Stimulated activated effector memory CD8-positive, alpha-beta T cell treated with anti-CD3 and anti-CD28 coated beads, Interleukin-12 subunit alpha, Interleukin-12 subunit beta, amount 100 ng/mL, for 72 hours (primary cell): ENCODE measurements at regions not wholly inside any gene's neighbourhood (a gene's known extent, or its start where the extent isn't known, plus 50 kb on each side); places are given as distances from the start of the nearest gene placed in this dataset.

ENCODE experiments used
- ATAC-seq: fragments of 150-1000 bp; cut with Tn5 transposase; 2 replicates; pipeline ENCODE4 v1.10.0; 2021
- DNase-seq, 2 donors: peaks; one replicate each; pipeline ENCODE4 v3.0.0; 2021 to 2022; ENCODE audit warnings: low spot score in 2 of 2
- H3K27ac Mint-ChIP-seq: one replicate; pipeline ENCODE4 v1.8.0; 2022; ENCODE audit warnings: mild to moderate bottlenecking, mixed read lengths
- H3K36me3 Mint-ChIP-seq: one replicate; pipeline ENCODE4 v1.8.0; 2022; ENCODE audit warnings: mild to moderate bottlenecking, mixed read lengths
- H3K4me1 Mint-ChIP-seq: one replicate; pipeline ENCODE4 v1.8.0; 2022; ENCODE audit warnings: mixed read lengths
- H3K4me3 Mint-ChIP-seq: one replicate; pipeline ENCODE4 v1.8.0; 2022; ENCODE audit warnings: mild to moderate bottlenecking, mixed read lengths
- H3K9me3 Mint-ChIP-seq: one replicate; pipeline ENCODE4 v1.8.0; 2022; ENCODE audit warnings: mixed read lengths

DNA sequence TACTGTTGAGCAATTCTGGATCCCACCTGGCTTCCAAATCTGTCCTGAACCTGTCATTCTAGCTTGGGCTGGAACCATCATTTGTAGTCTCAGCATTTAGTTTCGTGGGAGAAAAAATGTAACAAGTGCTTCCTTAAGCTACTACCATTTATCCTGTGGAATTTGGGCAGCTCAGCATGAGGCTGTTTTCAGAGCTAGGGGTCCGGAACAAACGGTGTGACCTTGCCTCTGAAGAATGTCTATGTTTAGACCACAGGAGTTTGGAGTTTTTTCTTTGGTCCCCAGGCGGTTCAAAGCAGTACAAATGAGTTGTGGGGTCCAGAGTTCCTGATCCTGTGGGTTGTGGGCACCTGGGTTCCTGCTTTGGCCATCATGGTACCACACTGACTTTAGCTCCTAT is 59.1 kb upstream of the TMEM178A start:
- ATAC-seq (no peak), DNase-seq (no peak)
- Mint-ChIP-seq H3K9me3 (no peaks in the 10 kb centered on the region), H3K4me1 (no peaks in the 10 kb centered on the region), H3K27ac (no peak overlapping the region), H3K4me3 (no peak overlapping the region), H3K36me3 (no peaks in the 10 kb centered on the region)

DNA sequence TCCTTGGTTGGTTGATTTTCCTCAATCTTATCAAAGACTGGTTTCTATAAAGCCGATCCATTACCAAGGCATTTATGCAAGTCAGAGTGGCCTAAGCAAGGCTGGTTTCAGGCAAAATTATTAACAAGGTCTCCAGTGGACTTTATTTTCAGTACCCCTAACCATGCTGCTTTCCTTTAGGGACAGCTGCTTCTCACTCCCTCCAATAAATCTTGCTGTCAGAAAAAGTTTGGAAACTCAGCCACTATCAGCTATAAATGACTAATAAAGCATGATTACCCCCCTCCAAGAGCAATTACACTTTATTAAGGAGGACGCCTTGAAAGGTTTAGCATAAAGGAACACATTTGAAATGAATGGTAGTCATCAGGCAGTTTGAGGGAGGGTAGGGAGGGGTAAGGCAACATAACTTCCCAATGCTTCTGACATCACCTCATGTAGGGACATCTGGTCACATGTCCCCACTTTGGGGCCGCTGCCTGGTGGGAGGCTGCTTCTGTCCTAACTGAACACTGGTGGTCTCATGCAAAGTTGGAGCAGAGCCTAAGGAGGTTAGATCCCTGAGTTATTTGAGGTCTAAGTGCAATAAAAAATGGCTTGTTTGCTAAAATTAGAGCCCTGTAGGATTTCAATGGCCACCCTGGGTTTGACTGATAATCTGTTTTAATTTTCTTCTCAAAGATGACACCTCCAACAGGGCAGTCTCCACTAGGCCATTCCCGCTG is 58.0 kb upstream of the TMEM178A start:
- no peak for DNase-seq
- no peaks in the 10 kb centered on the region for H3K4me1 Mint-ChIP-seq
- H3K9me3 Mint-ChIP-seq = no peaks in the 10 kb centered on the region
- ATAC-seq = no peak
- no peak overlapping the region for H3K4me3 Mint-ChIP-seq
- no peak overlapping the region for H3K27ac Mint-ChIP-seq
- no peaks in the 10 kb centered on the region for H3K36me3 Mint-ChIP-seq

DNA sequence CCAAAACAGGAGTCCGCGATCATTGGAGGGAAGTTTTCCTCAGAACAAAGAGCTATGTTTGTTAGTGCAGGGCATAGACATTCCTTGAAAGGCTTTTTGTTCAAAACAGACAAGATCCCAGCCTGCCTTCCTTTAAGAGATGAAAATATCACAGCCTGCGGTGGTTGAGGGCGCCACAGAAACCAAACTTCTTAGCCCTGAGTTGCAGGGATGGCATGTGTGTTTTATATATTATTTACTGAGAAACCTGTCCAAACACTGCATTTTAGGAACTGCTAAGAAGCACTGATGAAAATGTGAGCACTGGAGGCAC is 57.5 kb upstream of the TMEM178A start:
- ATAC-seq (no peak), DNase-seq (no peak)
- no peaks in the 10 kb centered on the region for H3K4me1 Mint-ChIP-seq
- no peaks in the 10 kb centered on the region for H3K36me3 Mint-ChIP-seq
- H3K27ac Mint-ChIP-seq = no peak overlapping the region
- no peaks in the 10 kb centered on the region for H3K9me3 Mint-ChIP-seq
- H3K4me3 Mint-ChIP-seq = no peak overlapping the region

DNA sequence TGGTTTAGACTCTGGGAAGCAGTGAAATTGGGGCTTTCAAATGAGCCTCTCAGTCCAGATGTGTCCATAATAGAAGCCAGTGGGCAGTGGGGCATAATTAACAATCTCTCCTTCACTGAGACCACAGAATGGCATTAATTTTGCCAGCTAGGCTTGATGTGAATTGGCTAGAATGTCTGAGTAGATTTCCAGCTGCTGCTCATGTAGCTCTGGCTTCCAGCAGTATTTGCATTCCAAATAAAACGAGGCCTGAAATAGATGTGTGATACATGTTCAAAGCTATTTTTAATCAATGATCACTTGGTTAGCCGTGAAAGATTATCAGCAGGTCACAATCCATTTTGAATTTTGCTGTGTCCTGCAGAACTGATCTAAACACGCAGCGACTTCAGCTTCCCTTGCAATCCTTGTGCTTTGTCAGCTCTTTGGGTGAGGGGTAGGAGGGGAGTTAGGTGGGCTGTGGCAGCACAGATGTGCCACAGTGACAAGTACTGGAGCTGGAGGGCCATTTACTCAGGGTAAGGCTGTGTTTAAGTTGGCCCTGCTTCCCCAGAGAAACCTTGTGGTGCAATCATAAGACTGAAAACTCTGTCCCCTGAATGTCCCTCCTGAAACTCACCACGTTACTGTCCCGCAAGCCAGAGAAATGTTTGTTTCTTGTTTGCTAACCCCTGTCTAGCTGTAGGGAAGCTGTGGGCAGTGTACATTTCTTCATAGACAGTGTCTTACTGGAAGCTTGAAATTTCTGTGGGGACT is 56.9 kb upstream of the TMEM178A start:
- DNase-seq (no peak), ATAC-seq (no peak)
- no peak overlapping the region for H3K4me3 Mint-ChIP-seq
- no peaks in the 10 kb centered on the region for H3K4me1 Mint-ChIP-seq
- H3K36me3 Mint-ChIP-seq = no peaks in the 10 kb centered on the region
- H3K9me3 Mint-ChIP-seq = no peaks in the 10 kb centered on the region
- no peak overlapping the region for H3K27ac Mint-ChIP-seq

DNA sequence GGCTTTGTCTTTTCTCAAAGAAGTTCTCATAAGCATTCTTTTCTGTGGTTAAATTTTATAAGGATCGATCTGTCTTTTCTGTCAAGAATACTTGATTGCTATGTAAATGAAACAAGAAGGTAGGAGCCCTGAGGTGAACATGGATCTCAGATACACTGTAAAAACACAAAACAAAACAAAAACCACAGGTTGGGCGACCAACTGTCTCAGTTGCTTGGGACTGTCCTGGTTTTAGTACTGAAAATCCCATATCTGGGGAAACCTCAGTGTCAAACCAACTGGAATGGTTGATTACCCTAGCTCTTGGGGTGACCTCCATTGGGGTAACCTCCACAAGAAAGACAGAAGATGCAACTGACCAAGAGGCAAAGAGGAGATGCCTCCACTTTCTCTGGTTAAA is 55.8 kb upstream of the TMEM178A start:
- no peaks in the 10 kb centered on the region for H3K9me3 Mint-ChIP-seq
- no peaks in the 10 kb centered on the region for H3K4me1 Mint-ChIP-seq
- no peak for ATAC-seq
- H3K36me3 Mint-ChIP-seq = no peaks in the 10 kb centered on the region
- H3K4me3 Mint-ChIP-seq = no peak overlapping the region
- DNase-seq = no peak
- no peak overlapping the region for H3K27ac Mint-ChIP-seq

DNA sequence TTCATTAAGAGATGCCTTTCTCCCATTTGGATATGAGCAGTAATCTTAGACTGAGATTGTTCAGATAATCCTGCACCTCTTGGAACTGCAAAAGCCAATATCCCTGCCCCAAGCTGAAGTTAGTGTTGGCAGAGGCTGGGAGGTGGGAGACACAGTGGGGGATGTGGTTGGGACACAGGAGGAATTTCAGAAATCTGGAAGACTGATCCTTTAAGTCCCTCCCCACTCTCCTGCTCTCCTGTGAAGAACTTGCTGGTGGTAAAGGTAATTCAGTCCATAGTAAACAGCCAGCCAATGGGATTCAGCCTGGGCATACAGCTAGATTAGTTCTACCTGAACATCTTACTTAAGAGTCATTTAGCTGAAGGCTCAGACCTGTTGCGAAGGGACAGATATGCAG is 50.0 kb upstream of the TMEM178A start:
- H3K4me3 Mint-ChIP-seq = no peak overlapping the region
- no peak for ATAC-seq
- H3K27ac Mint-ChIP-seq = no peak overlapping the region

More for the DNA sequence above, 50.0 kb upstream of the TMEM178A start:
- Mint-ChIP-seq H3K9me3 (no peaks in the 10 kb centered on the region), H3K4me1 (peaks cover 6% of the 10 kb centered on the region), H3K36me3 (no peaks in the 10 kb centered on the region)
- DNase-seq = no peak
